GM23338 (cell line): ENCODE measurements at regions not wholly inside any gene's neighbourhood (a gene's known extent, or its start where the extent isn't known, plus 50 kb on each side); places are given as distances from the start of the nearest gene placed in this dataset.

Source experiments
- ATAC-seq: fragments of 200-7000 bp; cut with Tn5 transposase; 3 replicates; pipeline ENCODE4 v1.9.1; 2020
- DNase-seq: peaks from one replicate; pipeline ENCODE4 v3.0.0-alpha.2; 2015; ENCODE audit warnings: low spot score
- H2AFZ ChIP-seq: fragments of 200-600 bp; sonication (generic); 2 replicates; pipeline ENCODE4 v1.8.0; 2016; ENCODE audit warnings: antibody characterized with exemption, mild to moderate bottlenecking, moderate library complexity
- H3F3A ChIP-seq: fragments of 200-600 bp; sonication (generic); replicated peaks from 2 replicates; pipeline ENCODE4 v1.8.0; 2017; ENCODE audit warnings: antibody characterized with exemption, mixed run types, low read depth
- H3K27ac ChIP-seq: fragments of 200-600 bp; sonication (generic); 2 replicates; pipeline ENCODE4 v1.6.1; 2016; ENCODE audit warnings: low read depth
- H3K27me3 ChIP-seq: fragments of 200-600 bp; sonication (generic); 2 replicates; pipeline ENCODE4 v1.8.0; 2016; ENCODE audit warnings: mild to moderate bottlenecking, mixed run types, moderate library complexity; ENCODE audit not compliant: insufficient read depth
- H3K36me3 ChIP-seq: fragments of 200-600 bp; sonication (generic); 2 replicates; pipeline ENCODE4 v1.8.0; 2016; ENCODE audit warnings: mild to moderate bottlenecking; ENCODE audit not compliant: insufficient read depth
- H3K4me1 ChIP-seq: fragments of 200-600 bp; sonication (generic); 2 replicates; pipeline ENCODE4 v1.8.0; 2016; ENCODE audit warnings: mild to moderate bottlenecking, moderate library complexity; ENCODE audit not compliant: insufficient read depth
- H3K4me2 ChIP-seq: fragments of 200-600 bp; sonication (generic); 2 replicates; pipeline ENCODE4 v1.7.1; 2017; ENCODE audit warnings: mixed run types
- H3K4me3 ChIP-seq: fragments of 200-600 bp; sonication (generic); 2 replicates; pipeline ENCODE4 v1.6.1; 2016; ENCODE audit warnings: mixed run types
- H3K79me2 ChIP-seq: fragments of 200-600 bp; sonication (generic); replicated peaks from 2 replicates; pipeline ENCODE4 v1.8.0; 2017; ENCODE audit warnings: mild to moderate bottlenecking; ENCODE audit not compliant: insufficient read depth
- H3K9me2 ChIP-seq: fragments of 200-600 bp; sonication (generic); 2 replicates; pipeline ENCODE4 v1.8.0; 2017; ENCODE audit not compliant: insufficient read depth
- H4K20me1 ChIP-seq: fragments of 200-600 bp; sonication (generic); replicated peaks from 2 replicates; pipeline ENCODE4 v1.8.0; 2017; ENCODE audit warnings: mild to moderate bottlenecking; ENCODE audit not compliant: insufficient read depth
- H3K27ac Mint-ChIP-seq: 2 replicates; pipeline ENCODE4 v1.8.0; 2020; ENCODE audit warnings: inconsistent platforms, mild to moderate bottlenecking, moderate library complexity, mixed read lengths
- H3K27me3 Mint-ChIP-seq: 3 replicates; pipeline ENCODE4 v1.8.0; 2022; ENCODE audit warnings: low read depth, mild to moderate bottlenecking, moderate library complexity, mixed read lengths, inconsistent platforms; ENCODE audit not compliant: insufficient read depth, poor library complexity
- H3K36me3 Mint-ChIP-seq: 3 replicates; pipeline ENCODE4 v1.8.0; 2021; ENCODE audit warnings: low read depth, mild to moderate bottlenecking, inconsistent platforms, moderate library complexity, mixed read lengths
- H3K4me1 Mint-ChIP-seq: 3 replicates; pipeline ENCODE4 v1.8.0; 2020; ENCODE audit warnings: mild to moderate bottlenecking, inconsistent platforms, mixed read lengths
- H3K4me3 Mint-ChIP-seq: 3 replicates; pipeline ENCODE4 v1.8.0; 2021; ENCODE audit warnings: moderate library complexity, mild to moderate bottlenecking, inconsistent platforms, mixed read lengths
- H3K9me3 Mint-ChIP-seq: 3 replicates; pipeline ENCODE4 v1.8.0; 2020; ENCODE audit warnings: moderate library complexity, mild to moderate bottlenecking, inconsistent platforms, mixed read lengths
- CREB1 ChIP-seq: fragments of 250-450 bp; sonication (Bioruptor Pico); IDR thresholded peaks from 2 replicates; pipeline ENCODE4 v1.5.0; 2020; ENCODE audit warnings: low read depth, mild to moderate bottlenecking, moderate library complexity
- CTCF ChIP-seq, 2 experiments: fragments of 200-600 bp in 1 of 2; sonication (generic) in 1 of 2; conservative IDR thresholded peaks; 2 replicates each; pipeline versions ENCODE4 v1.5.1 to v1.6.1; 2016 to 2017; ENCODE audit warnings: antibody characterized with exemption in 2 of 2, low read depth in 2 of 2, mild to moderate bottlenecking in 2 of 2, moderate library complexity in 1 of 2
- JUNB ChIP-seq: IDR thresholded peaks from one replicate; pipeline ENCODE4 v1.6.1; 2016; ENCODE audit warnings: antibody characterized with exemption; ENCODE audit not compliant: unreplicated experiment
- POLR2AphosphoS5 ChIP-seq: IDR thresholded peaks from 2 replicates; pipeline ENCODE4 v1.6.1; 2016; ENCODE audit warnings: antibody characterized with exemption, low read depth
- REST ChIP-seq: IDR thresholded peaks from one replicate; pipeline ENCODE4 v1.6.1; 2018; ENCODE audit warnings: antibody characterized with exemption; ENCODE audit not compliant: unreplicated experiment
- ZNF331 ChIP-seq: fragments of 250-450 bp; sonication (Bioruptor Pico); IDR thresholded peaks from 2 replicates; pipeline ENCODE4 v1.5.0; 2020; ENCODE audit warnings: low read depth, mild to moderate bottlenecking, moderate library complexity

- H3K4me1 Mint-ChIP-seq: peaks cover 8% of the 10 kb centered on the region; the same call in 2 of the 3 replicates
- H3K9me2 ChIP-seq: no peaks in the 10 kb centered on the region
- H3F3A ChIP-seq: no peaks in the 10 kb centered on the region
- H3K4me3 Mint-ChIP-seq: no peak overlapping the region
- no peaks in the 10 kb centered on the region for H3K36me3 ChIP-seq
- ATAC-seq (peak; percentile 37), DNase-seq (peak; percentile 43)
- no peaks in the 10 kb centered on the region for H3K27me3 Mint-ChIP-seq
- no peaks in the 10 kb centered on the region; the same call in 2 of the 3 replicates for H3K9me3 Mint-ChIP-seq
- no peak overlapping the region for H3K27ac Mint-ChIP-seq
- H3K79me2 ChIP-seq: no peaks in the 10 kb centered on the region
- H3K4me2 ChIP-seq: no peak overlapping the region
- H3K4me3 ChIP-seq: no peak overlapping the region
- no peaks in the 10 kb centered on the region for H4K20me1 ChIP-seq
- H3K4me1 ChIP-seq: no peaks in the 10 kb centered on the region
- no peaks in the 10 kb centered on the region for H3K36me3 Mint-ChIP-seq
- no peak overlapping the region for H2AFZ ChIP-seq
- H3K27me3 ChIP-seq: no peaks in the 10 kb centered on the region
- TF ChIP-seq REST (no peak), CTCF (conservative IDR thresholded peaks at IDR 0.05; ENCODE audit: low read depth in 2 of 2) (peak; percentile 60 to 74)
- no peak overlapping the region for H3K27ac ChIP-seq
Measured at GRCh38 chr12:100741084-100741711, 53.4 kb upstream of the ANO4 start.

GRCh38 chr12:100743060-100743459 is 51.5 kb upstream of the ANO4 start:
- TF ChIP-seq POLR2AphosphoS5 (no peak), ZNF331 (CRISPR knock-in tag) (no peak), REST (no peak), CREB1 (CRISPR knock-in tag) (no peak), JUNB (no peak), CTCF (conservative IDR thresholded peaks at IDR 0.05; ENCODE audit: low read depth in 2 of 2) (no peak)
- H3K4me3 Mint-ChIP-seq: no peak overlapping the region

More at GRCh38 chr12:100743060-100743459, 51.5 kb upstream of the ANO4 start:
- H4K20me1 ChIP-seq: no peaks in the 10 kb centered on the region
- no peaks in the 10 kb centered on the region for H3K27me3 ChIP-seq
- H3K4me2 ChIP-seq: no peak overlapping the region
- Mint-ChIP-seq H3K27ac (no peak overlapping the region), H3K9me3 (no peaks in the 10 kb centered on the region; the same call in 1 of the 3 replicates), H3K4me1 (peaks cover 8% of the 10 kb centered on the region; the same call in 2 of the 3 replicates), H3K36me3 (no peaks in the 10 kb centered on the region), H3K27me3 (no peaks in the 10 kb centered on the region)
- H3K9me2 ChIP-seq: no peaks in the 10 kb centered on the region
- no peak overlapping the region for H3K4me3 ChIP-seq
- no peak overlapping the region for H3K27ac ChIP-seq
- no peak overlapping the region for H2AFZ ChIP-seq
- ATAC-seq (no peak), DNase-seq (no peak)
- no peaks in the 10 kb centered on the region for H3F3A ChIP-seq
- no peaks in the 10 kb centered on the region for H3K79me2 ChIP-seq
- no peaks in the 10 kb centered on the region for H3K36me3 ChIP-seq
- H3K4me1 ChIP-seq: no peaks in the 10 kb centered on the region
